Gastroesophageal sphincter (tissue), 4 donors: ENCODE measurements at regions not wholly inside any gene's neighbourhood (a gene's known extent, or its start where the extent isn't known, plus 50 kb on each side); places are given as distances from the start of the nearest gene placed in this dataset.
A peak's percentile ranks its signal among the peaks of the same experiment; 100 is the strongest.

Source experiments
- ATAC-seq: fragments of 150-250 bp; one replicate; pipeline ENCODE4 v1.9.1; 2016; ENCODE audit warnings: mild to moderate bottlenecking, moderate library complexity
- H3K27ac ChIP-seq, 4 donors: fragments of 200-600 bp; sonication (generic) in 3 of 4; 1 replicate in 3 of 4; 2 replicates in 1 of 4; pipeline ENCODE4 v1.5.1; 2016 to 2019
- H3K27me3 ChIP-seq: fragments of 200-600 bp; sonication (generic); one replicate; pipeline ENCODE4 v1.5.1; 2019
- H3K36me3 ChIP-seq, 2 donors: fragments of 200-600 bp; sonication (generic); one replicate each; pipeline ENCODE4 v1.5.1; 2019; ENCODE audit warnings: control low read depth in 1 of 2
- H3K4me1 ChIP-seq, 3 donors: fragments of 200-600 bp; sonication (generic); 1 replicate in 2 of 3; 2 replicates in 1 of 3; pipeline ENCODE4 v1.5.1; 2016 to 2019; ENCODE audit warnings: control low read depth in 2 of 3
- H3K4me3 ChIP-seq, 2 donors: fragments of 200-600 bp; sonication (generic); one replicate each; pipeline ENCODE4 v1.5.1; 2019; ENCODE audit warnings: mild to moderate bottlenecking in 1 of 2, moderate library complexity in 1 of 2
- H3K9me3 ChIP-seq, 3 donors: fragments of 200-600 bp; sonication (generic); one replicate each; pipeline ENCODE4 v1.5.1; 2017 to 2019; ENCODE audit warnings: control low read depth in 2 of 3
- CTCF ChIP-seq, 4 experiments: fragments of 200-600 bp in 2 of 4; fragments of 450-650 bp in 2 of 4; sonication (generic) in 1 of 4; IDR thresholded peaks; one replicate each; pipeline ENCODE4 v1.5.1; 2017 to 2019; ENCODE audit warnings: antibody characterized with exemption in 4 of 4, mild to moderate bottlenecking in 2 of 4, moderate library complexity in 2 of 4
- EP300 ChIP-seq: sonication (generic); formaldehyde crosslinking; IDR thresholded peaks from one replicate; pipeline ENCODE4 v1.6.1; 2017; ENCODE audit warnings: antibody characterized with exemption, mild to moderate bottlenecking
- POLR2A ChIP-seq, 2 donors: fragments of 450-650 bp; IDR thresholded peaks; one replicate each; pipeline ENCODE4 v1.6.1; 2017; ENCODE audit warnings: antibody characterized with exemption in 2 of 2, mild to moderate bottlenecking in 2 of 2, moderate library complexity in 1 of 2
- POLR2AphosphoS5 ChIP-seq: sonication (generic); formaldehyde crosslinking; IDR thresholded peaks from one replicate; pipeline ENCODE4 v1.6.1; 2017; ENCODE audit warnings: antibody characterized with exemption
- WGBS, 2 donors: methylation state at CpG; one replicate each; pipeline ENCODE4 v1.1.5; 2018; ENCODE audit warnings: low coverage in 1 of 2; 5-methylcytosine and 5-hydroxymethylcytosine counted together

- H3K27ac ChIP-seq, result peak overlapping the region; percentile 83 to 100 (median 100)
- H3K9me3 ChIP-seq, result no peaks in the 10 kb centered on the region
- peak; percentile 29 for ATAC-seq
- 0 to 4% methylated on average over 4 to 8 of the region's 16 CpGs for WGBS, 2 donors
- TF ChIP-seq POLR2A (IDR thresholded peaks at IDR 0.05) (no peak), CTCF (IDR thresholded peaks at IDR 0.05) (no peak), EP300 (no peak), POLR2AphosphoS5 (no peak)
- H3K4me3 ChIP-seq, result peak overlapping the region; percentile 72 to 79
- H3K36me3 ChIP-seq, result peaks cover 0 to 12% of the 10 kb centered on the region in 2 donors
- no peaks in the 10 kb centered on the region for H3K27me3 ChIP-seq
- peaks cover 3 to 95% (median 51%) of the 10 kb centered on the region in 3 donors for H3K4me1 ChIP-seq
Measured at GRCh38 chr9:129497005-129497812, 123.7 kb downstream of the C9orf50 start.

- Histone ChIP-seq H3K27ac (peak overlapping the region; percentile 83 to 100 (median 100)), H3K36me3 (peaks cover 0 to 17% of the 10 kb centered on the region in 2 donors), H3K4me1 (peaks cover 3 to 96% (median 57%) of the 10 kb centered on the region in 3 donors), H3K27me3 (no peaks in the 10 kb centered on the region), H3K4me3 (peak overlapping the region; percentile 72 to 79), H3K9me3 (no peaks in the 10 kb centered on the region)
- TF ChIP-seq CTCF (IDR thresholded peaks at IDR 0.05), result peak in 1 of 4 experiments; percentile 9
- peak; percentile 67 to 75 for TF ChIP-seq POLR2A (IDR thresholded peaks at IDR 0.05)
- peak; percentile 88 for TF ChIP-seq POLR2AphosphoS5
- no peak for TF ChIP-seq EP300
- WGBS, 2 donors, result 0% methylated on average over 3 of the region's 43 CpGs; no CpG with 5 or more reads in 1 of the 2 donors
- ATAC-seq, result peak; percentile 83
Measured at GRCh38 chr9:129496473-129497004, 124.4 kb downstream of the C9orf50 start.

- peak; percentile 77 for ATAC-seq
- no peaks in the 10 kb centered on the region for H3K27me3 ChIP-seq
- peaks cover 3 to 96% (median 62%) of the 10 kb centered on the region in 3 donors for H3K4me1 ChIP-seq
- H3K4me3 ChIP-seq, result peak overlapping the region; percentile 72 to 79
- peaks cover 0 to 17% of the 10 kb centered on the region in 2 donors for H3K36me3 ChIP-seq
- H3K9me3 ChIP-seq, result no peaks in the 10 kb centered on the region
- H3K27ac ChIP-seq, result peak overlapping the region; percentile 83 to 100 (median 100)
- WGBS, 2 donors, result 0% methylated on average over 5 to 11 of the region's 50 CpGs
- no peak for TF ChIP-seq CTCF (IDR thresholded peaks at IDR 0.05)
- peak; percentile 56 for TF ChIP-seq POLR2AphosphoS5
- TF ChIP-seq POLR2A (IDR thresholded peaks at IDR 0.05), result peak in 1 of 2 donors; percentile 12
Measured at GRCh38 chr9:129495620-129496472, 125.1 kb downstream of the C9orf50 start.

GRCh38 chr9:129494113-129494789, 126.7 kb downstream of the C9orf50 start:
- 62 to 74% methylated on average over 5 to 6 of the region's 11 CpGs for WGBS, 2 donors

More at GRCh38 chr9:129494113-129494789, 126.7 kb downstream of the C9orf50 start:
- Histone ChIP-seq H3K4me3 (peak overlapping the region in 1 of 2 donors; percentile 72), H3K9me3 (no peaks in the 10 kb centered on the region), H3K4me1 (peaks cover 0 to 96% (median 60%) of the 10 kb centered on the region in 3 donors), H3K27ac (peak overlapping the region in 3 of 4 donors; percentile 100), H3K27me3 (no peaks in the 10 kb centered on the region), H3K36me3 (peaks cover 0 to 17% of the 10 kb centered on the region in 2 donors)
- TF ChIP-seq CTCF (IDR thresholded peaks at IDR 0.05) (no peak), POLR2A (IDR thresholded peaks at IDR 0.05) (no peak), POLR2AphosphoS5 (no peak), EP300 (no peak)
- ATAC-seq, result no peak
